SU-DHL-6 (cell line): ENCODE measurements at regions not wholly inside any gene's neighbourhood (a gene's known extent, or its start where the extent isn't known, plus 50 kb on each side); places are given as distances from the start of the nearest gene placed in this dataset.

Source experiments
- CTCF ChIP-seq: fragments of 200-600 bp; sonication (generic); IDR thresholded peaks from one replicate; pipeline ENCODE4 v1.5.1; 2017; ENCODE audit warnings: antibody characterized with exemption, mild to moderate bottlenecking, low read length, moderate library complexity; ENCODE audit not compliant: insufficient read depth, poor library complexity, severe bottlenecking
- EZH2phosphoT487 ChIP-seq: fragments of 200-600 bp; sonication (generic), shearing (Covaris generic); conservative IDR thresholded peaks from 2 replicates; pipeline ENCODE4 v1.6.1; 2018; ENCODE audit warnings: mild to moderate bottlenecking, antibody characterized with exemption, low read length, moderate library complexity, mixed read lengths

GRCh38 chr21:43334214-43334958, 92.5 kb downstream of the SIK1 start:
- TF ChIP-seq CTCF = no peak
- TF ChIP-seq EZH2phosphoT487 = no peak
